NCI-H2107 (cell line): ENCODE measurements at regions not wholly inside any gene's neighbourhood (a gene's known extent, or its start where the extent isn't known, plus 50 kb on each side); places are given as distances from the start of the nearest gene placed in this dataset.
"Not testable (repeated sequence)": the region's sequence is repeated elsewhere in the genome, so short reads cannot be mapped to it uniquely, and the experiment has no call there.

ENCODE experiments used
- DNase-seq: peaks from one replicate; lab custom pipeline; 2025; lab: John Stamatoyannopoulos, UW

DNA sequence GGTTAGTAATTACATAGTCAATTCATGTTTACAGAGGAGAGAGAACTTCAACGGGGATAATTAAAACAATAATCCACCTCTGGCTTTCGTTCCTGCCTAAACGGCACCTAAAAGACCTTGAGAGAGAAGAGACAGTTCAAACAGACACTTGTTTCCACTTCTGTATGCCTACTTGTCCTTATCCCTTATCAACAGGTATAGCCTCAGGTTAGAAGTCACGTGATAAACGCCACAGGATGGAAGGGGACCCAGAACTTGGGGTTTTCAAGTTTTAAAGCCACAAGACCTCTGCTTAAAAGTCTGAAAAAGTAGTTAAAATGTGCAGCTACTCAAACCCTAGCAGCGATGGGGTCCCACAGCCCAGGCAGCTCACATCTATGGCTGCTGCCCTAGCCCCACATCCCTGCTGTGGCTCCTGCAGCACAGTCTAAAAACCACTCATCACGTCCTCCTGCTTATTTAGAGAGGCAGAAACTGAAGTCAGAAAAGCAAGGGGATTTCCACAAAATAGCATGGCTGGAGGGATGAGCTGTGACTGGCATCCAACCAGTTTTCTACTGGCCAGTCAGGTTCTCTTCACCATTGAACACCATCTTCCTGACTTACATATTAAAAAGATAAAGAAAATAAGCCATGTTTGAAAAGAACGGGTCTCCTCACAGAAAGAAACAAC is 51.2 kb upstream of the SEC16B start:
- DNase-seq, result no peak

DNA sequence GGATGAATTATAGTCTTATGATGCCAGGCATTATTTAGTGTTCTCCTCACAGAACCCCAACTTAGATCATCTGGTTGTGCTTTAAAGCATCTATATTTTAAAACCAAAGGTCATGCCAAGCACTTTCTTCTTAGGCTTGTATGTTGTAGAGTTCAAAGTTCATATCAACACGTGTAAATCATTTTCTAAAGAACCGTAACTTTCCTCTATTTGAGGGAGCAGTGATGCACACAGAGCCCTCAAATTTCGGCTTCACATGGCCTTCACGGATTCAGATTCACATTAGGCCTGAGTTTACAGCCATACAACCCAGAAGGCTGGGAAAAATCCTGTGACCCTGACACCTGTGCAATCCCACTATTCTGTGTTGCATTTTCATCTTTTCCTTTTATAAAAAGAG is 52.1 kb upstream of the SEC16B start:
- no peak for DNase-seq

DNA sequence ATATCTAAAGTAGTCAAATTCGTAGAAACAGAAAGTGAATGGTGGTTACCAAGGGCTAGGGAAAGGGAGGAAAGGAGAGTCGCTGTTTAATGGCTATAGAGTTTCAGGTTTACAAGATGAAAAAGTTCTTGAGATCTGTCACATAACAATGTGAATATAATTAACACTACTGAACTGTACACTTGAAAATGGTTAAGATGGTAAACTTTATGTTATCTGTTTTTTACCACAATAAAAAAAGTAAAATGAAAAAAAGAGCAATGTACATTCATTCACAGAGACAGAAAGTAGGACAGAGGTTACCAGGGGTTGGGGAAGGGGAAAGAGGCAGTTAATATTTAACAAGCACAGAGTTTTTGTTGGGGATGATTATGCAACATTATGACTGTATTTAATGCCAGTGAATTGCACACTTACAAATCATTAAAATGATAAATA is 53.3 kb upstream of the SEC16B start:
- DNase-seq, result no peak

DNA sequence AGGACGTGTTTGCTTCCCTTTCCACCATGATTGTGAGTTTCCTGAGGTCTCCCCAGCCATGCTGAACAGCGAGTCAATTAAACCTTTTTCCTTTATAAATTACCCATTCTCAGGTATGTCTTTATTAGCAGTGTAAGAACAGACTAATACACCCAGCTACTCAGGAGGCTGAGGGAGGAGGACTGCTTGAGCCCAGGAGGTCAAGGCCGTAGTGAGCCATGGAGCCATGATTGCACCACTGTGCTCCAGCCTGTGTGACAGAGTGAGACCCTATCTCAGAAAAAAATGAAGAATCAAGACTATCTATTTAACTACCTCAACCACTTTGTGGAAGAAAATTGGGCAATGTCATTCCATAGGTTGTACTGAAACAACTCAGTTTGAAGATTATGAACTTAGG is 54.6 kb upstream of the SEC16B start:
- DNase-seq, result no peak

DNA sequence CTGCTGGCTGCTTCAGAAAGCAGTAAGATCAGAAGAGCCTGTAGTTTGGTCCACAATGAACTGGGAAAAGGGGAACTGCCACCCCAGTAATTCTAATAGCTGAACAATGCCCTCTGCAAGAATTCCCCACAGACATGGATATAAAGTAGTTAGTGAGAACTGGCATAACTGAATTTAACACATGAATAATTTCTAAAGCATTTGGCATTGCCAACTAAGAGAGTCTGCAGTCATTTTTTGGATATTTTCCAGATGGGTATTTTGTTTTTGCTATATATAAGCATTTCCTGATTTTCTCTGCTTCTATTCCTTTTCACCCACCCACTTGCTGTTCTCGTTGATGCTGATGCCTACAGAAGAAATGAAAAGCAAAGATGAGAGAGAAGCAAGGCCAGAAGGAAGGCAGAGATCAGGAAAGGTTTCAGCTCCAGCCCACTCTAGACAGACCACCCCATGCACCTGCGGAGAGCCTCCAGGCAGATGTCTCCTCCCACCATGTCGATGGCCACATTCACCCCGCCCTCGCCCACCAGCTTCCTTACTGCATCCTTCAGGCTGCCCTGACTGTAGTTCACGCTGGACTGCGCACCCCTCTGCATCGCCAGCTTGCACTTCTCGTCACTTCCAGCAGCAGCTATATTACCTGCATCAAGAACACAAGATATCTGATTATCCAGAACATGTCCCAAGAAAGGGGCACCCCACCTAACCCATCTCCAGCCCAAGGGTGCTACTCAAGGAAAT is 55.9 kb upstream of the SEC16B start:
- DNase-seq, result no peak

DNA sequence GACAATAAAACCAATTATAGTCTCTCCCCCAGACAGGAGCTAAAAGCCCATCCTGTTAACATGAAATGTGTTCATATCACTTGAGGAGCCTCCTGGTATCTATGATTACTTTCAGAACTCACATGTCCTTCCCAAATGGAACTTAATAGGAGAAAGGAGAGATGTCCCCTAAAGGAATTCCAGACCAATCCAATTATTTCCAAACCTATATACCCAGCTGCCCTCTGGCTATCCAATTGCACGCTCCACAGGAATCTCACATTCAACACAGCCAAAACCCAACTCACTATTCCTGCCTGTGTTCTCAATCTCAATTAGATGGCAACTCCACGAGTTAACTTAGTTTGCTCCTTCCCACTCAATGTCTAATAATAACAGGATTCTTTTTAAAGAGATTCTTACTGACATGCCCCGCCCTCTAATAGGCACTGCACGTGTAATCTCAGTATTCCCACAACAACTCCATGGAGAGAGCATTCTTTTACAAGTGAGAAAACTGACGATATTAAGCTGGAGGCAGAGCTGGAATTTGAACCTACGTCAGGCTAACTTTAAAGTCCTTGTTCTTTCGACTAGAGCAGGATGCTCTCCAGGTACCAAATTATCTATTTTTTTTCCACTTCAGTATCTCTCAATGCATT is 59.1 kb upstream of the SEC16B start:
- no peak for DNase-seq

DNA sequence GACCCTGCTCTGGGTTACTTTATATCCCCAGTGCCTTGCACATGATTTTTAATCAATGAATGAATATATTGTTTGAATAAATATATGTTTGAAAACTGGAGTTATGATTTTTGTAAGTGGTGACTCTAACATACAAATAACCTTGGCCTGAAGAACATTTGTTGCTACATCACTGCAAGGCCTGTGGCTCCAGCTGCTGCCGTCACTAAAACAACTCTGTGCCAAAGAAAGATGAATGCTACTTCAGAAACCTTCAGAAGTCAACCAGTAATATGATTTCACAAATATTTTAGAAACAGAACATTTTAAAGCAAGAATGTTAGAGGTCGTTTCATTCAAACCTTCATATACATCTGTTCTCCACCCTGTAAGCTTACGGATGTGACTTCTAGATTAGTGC is 60.6 kb upstream of the SEC16B start:
- DNase-seq, result no peak

DNA sequence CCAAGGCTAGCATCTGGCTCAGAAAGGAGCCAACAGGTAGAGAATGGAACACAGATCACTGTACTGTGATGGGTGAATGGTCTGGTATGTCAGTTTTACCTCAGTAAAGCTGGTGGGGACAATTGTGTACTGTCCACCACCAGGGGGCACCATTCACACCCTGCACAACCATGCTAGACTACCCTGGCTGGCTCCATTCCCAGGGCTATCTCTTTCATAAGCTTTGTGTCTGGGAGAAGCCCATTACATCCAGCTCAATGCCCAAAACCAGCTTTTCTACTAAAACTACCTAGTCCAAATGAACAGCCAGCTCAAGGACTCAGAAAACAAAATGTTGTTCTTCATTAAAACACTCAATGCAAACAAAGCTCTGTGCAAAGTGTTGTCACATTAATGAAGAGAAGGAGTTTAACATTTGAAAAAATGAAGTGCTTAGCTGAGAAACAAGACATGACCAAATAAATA is 62.0 kb upstream of the RASAL2 start:
- peak; percentile 50 for DNase-seq

DNA sequence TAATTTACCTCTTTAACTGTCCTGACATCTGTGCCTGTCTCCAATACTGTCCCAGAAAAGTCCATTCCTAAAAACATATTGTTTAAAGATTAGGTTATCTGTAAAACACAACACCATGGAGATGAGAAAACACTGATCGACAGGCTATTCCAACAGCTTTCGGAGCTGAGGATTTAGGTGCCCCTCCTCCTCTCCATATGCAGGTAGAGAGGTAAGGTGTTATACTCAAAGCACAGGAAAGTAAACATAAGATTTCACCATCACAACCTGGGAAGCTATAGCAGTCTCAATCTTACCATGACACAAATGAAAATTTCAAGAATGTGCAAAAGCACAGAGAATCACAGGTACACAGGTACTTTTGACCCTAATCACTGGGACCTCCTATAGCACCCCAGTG is 60.9 kb upstream of the RASAL2 start:
- no peak for DNase-seq

DNA sequence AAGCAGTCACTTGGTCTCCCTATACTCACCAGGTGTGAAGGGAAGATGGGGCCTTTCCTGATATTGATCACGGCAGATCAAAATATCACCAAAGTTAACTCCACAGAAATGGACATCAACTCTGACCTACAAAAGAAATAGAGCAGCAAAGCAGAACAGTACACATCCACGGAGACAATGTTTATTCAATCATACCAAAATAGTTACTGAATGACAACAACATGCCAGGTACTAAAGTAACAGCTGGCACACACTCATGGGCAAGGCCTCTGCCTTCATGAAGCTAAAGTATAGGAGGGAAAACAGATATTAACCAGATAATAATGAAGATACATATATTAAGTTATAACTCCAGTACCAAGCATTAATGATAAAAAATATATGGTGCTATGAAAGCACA is 59.2 kb upstream of the RASAL2 start:
- DNase-seq, result no peak

DNA sequence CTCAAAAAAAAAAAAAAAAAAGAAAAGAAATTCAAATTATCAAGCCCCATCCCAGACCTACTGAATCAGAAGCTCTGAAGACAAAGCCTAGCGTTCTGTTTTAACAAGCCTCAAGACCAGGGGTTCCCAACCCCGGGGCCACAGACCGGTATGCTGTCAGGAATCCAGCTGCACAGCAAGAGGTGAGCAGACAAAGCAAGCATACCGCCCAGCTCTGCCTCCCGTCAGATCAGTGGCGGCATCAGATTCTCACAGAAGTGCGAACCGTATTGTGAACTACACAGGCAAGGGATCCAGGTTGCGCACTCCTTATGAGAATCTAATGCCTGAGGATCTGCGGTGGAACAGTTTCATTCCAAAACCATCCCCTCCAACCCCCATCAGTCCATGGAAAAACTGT is 57.8 kb upstream of the RASAL2 start:
- no peak for DNase-seq

DNA sequence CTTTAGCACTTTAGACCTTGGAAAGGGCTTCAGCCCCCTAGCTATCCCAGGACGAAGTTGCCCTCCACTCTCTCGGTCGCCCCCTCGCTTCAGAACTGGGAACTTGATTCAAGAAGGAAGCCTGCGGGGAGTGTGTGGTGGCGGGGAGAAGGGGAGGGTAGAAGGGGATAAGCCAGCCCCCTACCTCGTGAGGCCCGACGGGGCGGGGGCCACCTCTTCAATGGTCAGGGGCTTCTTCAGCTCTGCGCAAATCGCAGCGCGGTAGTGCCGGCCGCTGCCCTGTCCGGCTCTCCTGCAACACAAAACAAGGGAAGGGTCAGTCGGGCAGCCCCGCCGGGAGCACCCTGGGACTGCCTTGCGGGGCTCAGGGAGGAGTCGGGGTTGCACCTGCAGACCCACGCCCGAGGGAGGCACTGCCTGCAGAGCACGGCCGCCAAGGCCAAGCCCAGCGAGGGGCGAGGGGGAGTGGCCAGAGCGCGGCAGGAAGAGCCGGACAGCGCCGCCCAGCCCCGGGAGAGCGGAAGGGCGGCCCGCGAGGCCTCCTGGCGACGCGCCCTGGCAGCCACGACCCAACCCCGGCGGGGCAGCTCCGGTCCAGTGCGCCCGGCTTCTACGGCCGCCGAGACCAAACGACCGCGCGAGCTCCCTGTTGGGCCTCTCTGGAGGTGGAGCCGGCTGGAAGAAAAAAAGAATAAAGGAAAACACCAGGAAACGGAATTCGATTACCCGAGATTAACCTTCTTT is 56.2 kb upstream of the RASAL2 start:
- DNase-seq, result no peak

DNA sequence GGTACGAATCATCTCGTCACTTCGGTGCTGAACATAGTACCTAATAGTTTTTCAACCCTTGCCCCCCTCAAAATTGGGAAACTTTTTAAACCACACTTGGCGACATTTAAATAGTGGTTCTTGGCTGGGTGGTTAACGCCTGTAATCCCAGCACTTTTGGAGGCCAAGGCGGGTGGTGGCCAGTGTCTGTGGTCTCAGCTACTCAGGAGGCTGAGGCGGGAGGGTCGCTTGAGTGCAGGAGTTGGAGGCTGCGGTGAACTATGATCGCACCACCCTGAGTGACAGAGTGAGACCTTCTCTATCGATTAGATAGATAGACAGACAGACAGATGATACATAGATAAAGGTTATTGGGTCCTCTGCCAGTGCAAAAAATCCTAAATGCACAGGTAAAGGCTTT is 55.5 kb upstream of the RASAL2 start:
- DNase-seq, result no peak

DNA sequence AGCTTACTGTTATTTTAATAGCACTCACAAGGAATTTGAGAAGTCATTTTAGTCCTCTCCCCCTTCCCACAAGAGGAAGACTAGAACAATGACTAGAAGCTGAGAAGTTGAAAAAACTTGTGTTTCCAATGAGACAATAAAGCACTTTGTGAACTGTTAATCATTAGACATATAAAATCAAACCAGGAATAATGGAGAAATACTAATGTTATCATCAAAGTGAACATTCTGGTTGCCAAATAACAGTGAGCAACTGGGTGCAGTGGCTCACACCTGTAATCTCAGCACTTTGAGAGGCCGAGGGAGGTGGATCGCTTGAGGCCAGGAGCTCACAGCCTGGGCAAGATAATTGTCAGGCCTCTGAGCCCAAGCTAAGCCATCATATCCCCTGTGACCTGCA is 54.0 kb upstream of the RASAL2 start:
- DNase-seq, result no peak

DNA sequence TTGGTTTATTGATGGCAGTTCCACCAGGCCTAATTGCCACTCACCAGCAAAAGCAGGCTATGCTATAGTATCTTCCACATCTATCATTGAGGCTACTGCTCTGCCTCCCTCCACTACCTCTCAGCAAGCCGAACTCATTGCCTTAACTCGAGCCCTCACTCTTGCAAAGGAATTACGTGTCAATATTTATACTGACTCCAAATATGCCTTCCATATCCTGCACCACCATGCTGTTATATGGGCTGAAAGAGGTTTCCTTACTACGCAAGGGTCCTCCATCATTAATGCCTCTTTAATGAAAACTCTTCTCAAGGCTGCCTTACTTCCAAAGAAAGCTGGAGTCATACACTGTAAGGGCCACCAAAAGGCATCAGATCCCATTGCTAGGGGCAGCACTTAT is 50.0 kb upstream of the RASAL2 start:
- DNase-seq, result not testable (repeated sequence)
